ENCODE measurements at regions not wholly inside any gene's neighbourhood (a gene's known extent, or its start where the extent isn't known, plus 50 kb on each side); places are given as distances from the start of the nearest gene placed in this dataset.
"Not testable (repeated sequence)": the region's sequence is repeated elsewhere in the genome, so short reads cannot be mapped to it uniquely, and the experiment has no call there.

DNA sequence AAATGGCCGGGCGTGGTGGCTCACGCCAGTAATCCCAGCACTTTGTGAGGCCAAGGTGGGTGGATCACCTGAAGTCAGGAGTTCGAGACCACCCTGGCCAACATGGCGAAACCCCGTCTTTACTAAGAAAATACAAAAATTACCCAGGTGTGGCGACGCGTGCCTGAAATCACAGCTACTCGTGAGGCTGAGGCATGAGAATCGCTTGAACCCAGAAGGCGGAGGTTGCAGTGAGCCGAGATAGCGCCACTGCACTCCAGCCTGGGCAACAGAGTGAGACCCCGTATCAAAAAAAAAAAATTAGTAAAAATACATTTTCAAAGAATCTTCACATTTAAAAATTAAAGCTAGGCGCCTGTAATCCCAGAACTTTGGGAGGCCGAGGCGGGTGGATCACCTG, 125.6 kb upstream of the BTN3A2 start:
- DNase-seq; H3K27me3 Mint-ChIP-seq (ENCODE audit: low read depth); H3K4me3 Mint-ChIP-seq; H3K36me3 Mint-ChIP-seq (ENCODE audit: insufficient read depth); ATAC-seq; H3K9me3 Mint-ChIP-seq: not testable (repeated sequence)
- peaks cover 26% of the 10 kb centered on the region for H3K4me1 Mint-ChIP-seq (ENCODE audit: low read depth)

DNA sequence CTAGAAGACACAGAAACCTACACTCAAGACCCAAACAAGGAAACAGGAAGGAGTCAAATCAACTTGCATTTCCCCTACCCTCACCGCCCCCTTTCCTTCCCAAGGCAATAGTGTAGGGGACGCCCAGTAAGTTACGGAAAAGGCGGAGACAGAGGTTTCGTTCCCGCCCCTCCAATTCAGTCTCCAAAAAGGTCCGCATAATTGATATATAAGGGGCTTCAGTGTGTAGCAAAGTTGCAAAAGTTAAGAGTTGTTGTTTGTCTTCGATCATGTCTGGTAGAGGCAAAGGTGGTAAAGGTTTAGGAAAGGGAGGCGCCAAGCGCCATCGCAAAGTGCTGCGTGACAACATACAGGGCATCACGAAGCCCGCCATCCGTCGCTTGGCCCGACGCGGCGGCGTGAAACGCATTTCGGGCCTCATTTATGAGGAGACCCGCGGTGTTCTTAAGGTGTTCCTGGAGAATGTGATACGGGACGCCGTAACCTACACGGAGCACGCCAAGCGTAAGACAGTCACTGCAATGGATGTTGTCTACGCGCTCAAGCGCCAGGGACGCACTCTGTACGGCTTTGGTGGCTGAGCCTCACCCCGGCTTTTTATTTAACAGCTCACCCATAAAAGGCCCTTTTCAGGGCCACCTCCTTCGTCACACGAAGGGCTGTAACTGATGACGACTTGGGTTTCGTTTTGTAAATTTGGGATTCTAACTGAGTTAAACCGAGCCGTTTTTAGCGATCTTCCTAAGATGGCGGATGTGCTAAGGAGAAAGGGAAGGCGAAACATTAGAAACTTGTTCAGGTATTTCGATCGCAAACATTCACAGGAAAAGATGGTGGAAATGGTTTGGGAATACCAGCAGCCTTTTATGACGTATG, 124.6 kb upstream of the BTN3A2 start:
- DNase-seq (peak; percentile 44), ATAC-seq (peak; percentile 77 to 87)
- Mint-ChIP-seq H3K36me3 (ENCODE audit: insufficient read depth) (no peaks in the 10 kb centered on the region), H3K27me3 (ENCODE audit: low read depth) (no peaks in the 10 kb centered on the region), H3K4me1 (ENCODE audit: low read depth) (peaks cover 18% of the 10 kb centered on the region), H3K4me3 (peak overlapping the region; percentile 80), H3K9me3 (peaks cover 5% of the 10 kb centered on the region)

DNA sequence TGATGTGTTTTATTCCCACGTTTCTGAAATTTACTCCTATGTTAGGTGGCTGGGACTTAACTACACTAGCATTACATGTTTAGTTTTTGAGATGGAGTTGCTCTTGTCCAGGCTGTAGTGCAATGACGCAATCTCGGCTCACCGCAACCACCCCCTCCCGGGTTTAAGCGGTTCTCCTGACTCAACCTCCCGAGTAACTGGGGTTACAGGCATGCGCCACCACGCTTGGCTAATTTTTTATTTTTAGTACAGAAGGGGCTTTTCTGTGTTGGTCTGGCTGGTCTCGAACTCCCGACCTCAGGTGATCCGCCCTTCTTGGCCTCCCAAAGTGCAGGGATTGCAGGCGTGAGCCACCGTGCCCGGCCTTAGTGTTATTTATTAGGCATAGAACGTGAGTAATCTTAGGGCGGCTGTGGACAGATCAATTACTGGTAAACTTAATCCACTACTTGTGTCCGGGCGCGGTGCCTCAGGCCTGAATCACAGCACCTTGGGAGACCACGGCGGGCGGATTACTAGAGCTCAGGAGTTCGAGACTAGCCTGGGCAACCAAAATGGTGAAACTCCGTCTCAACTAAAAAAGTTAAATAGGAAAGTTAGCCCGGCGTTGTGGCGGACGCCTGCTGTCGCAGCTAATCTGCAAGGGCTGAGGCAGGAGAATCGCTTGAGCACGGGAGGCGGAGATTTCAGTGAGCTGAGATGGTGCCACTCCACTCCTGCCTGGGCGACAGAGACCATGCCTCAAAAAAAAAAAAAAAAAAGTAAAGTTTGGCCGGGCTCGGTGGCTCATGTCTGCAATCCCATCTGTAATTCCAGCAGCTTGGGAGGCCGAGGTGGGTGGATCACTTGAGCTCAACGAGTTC, 123.7 kb upstream of the BTN3A2 start:
- Mint-ChIP-seq H3K36me3 (ENCODE audit: insufficient read depth) (no peaks in the 10 kb centered on the region), H3K4me1 (ENCODE audit: low read depth) (peaks cover 14% of the 10 kb centered on the region), H3K27me3 (ENCODE audit: low read depth) (no peaks in the 10 kb centered on the region), H3K4me3 (peak overlapping the region; percentile 80), H3K9me3 (peaks cover 5% of the 10 kb centered on the region)
- ATAC-seq (peak; percentile 25 to 42), DNase-seq (peak; percentile 59)

DNA sequence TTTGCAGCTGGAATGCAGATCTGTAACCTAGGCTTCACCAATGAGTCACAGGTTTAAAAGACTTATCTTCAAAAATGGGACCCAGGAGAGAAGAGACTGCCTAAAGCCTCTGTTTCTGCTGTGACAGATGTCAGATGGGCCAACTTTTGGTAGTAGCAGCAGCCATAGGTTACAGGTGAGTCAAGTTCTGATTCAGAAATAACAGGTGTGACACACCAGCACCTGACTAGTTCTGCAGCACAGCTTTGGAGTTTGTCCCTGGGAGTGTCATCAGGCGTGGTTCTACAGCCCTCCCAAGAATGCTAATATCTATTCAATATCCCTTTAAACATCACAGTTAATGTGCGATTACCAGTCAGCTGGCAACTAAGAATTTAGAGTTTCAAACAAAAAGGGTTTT, 121.9 kb upstream of the BTN3A2 start:
- peaks cover 5% of the 10 kb centered on the region for H3K9me3 Mint-ChIP-seq
- H3K36me3 Mint-ChIP-seq (ENCODE audit: insufficient read depth): no peaks in the 10 kb centered on the region

DNA sequence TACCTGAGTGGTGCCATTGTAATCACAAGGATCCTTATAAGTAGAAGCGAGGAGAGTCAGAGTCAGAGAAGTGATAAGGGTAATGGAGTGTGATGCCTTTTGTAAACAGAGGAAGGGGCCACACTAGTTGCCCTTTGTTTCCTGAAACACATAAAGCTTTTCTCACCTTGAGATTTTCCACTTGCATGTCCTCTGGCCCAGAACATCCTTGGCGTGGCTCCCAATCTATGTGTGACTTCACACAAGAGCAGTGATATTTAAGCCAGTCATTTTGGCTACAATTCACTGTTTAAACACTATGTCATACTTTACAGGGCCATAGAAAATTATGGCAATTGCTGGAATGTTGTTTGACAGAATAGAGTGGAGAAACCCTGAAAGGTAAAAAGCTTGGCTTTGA, 121.2 kb upstream of the BTN3A2 start:
- Mint-ChIP-seq H3K9me3 (peaks cover 5% of the 10 kb centered on the region), H3K4me1 (ENCODE audit: low read depth) (peaks cover 16% of the 10 kb centered on the region), H3K27me3 (ENCODE audit: low read depth) (no peaks in the 10 kb centered on the region), H3K36me3 (ENCODE audit: insufficient read depth) (no peaks in the 10 kb centered on the region), H3K4me3 (no peak overlapping the region)
- no peak for DNase-seq
- ATAC-seq: no peak

More for the DNA sequence above, 121.9 kb upstream of the BTN3A2 start:
- H3K4me3 Mint-ChIP-seq: no peak overlapping the region
- peaks cover 14% of the 10 kb centered on the region for H3K4me1 Mint-ChIP-seq (ENCODE audit: low read depth)
- DNase-seq (no peak), ATAC-seq (no peak)
- no peaks in the 10 kb centered on the region for H3K27me3 Mint-ChIP-seq (ENCODE audit: low read depth)

DNA sequence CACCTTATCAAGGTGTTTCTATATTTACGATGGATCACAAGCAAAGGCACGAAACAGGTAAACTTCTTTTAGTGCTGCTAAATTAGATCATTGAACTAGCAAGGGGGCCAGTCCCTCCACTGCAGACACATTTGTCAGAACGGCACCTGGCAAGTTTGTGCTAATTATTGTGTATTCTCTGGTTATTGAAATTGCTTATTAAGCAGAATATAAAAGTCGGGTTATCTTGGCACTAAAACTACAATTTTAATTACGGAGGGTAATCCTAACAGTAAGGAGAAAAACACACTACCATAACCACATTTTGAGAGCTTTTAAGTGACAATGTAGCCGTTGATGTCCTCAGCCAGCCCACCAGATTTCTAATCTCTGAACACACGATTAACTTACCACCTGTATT, 118.9 kb upstream of the BTN3A2 start:
- H3K27me3 Mint-ChIP-seq (ENCODE audit: low read depth): no peaks in the 10 kb centered on the region
- H3K9me3 Mint-ChIP-seq: no peaks in the 10 kb centered on the region
- peaks cover 20% of the 10 kb centered on the region for H3K4me1 Mint-ChIP-seq (ENCODE audit: low read depth)
- no peaks in the 10 kb centered on the region for H3K36me3 Mint-ChIP-seq (ENCODE audit: insufficient read depth)
- DNase-seq (no peak), ATAC-seq (no peak)
- H3K4me3 Mint-ChIP-seq: no peak overlapping the region

DNA sequence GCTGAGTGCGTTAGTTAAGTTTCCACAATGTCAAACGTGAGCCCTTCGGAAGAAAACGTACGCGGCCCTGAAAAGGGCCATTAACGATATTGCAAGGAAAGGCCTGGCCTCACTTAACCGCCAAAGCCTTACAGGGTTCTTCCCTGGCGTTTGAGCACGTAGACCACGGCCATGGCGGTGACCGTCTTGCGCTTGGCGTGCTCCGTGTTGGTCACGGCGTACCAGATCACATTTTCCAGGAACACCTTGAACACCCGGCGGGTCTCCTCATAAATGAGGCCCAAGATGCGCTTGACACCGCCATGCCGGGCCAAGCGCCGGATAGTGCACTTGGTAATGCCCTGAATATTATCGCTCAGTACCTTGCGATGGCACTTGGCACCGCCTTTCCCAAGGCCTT, 118.4 kb upstream of the BTN3A2 start:
- H3K36me3 Mint-ChIP-seq (ENCODE audit: insufficient read depth): no peaks in the 10 kb centered on the region
- ATAC-seq: no peak
- H3K4me1 Mint-ChIP-seq (ENCODE audit: low read depth): peaks cover 21% of the 10 kb centered on the region
- no peak overlapping the region for H3K4me3 Mint-ChIP-seq
- no peak for DNase-seq
- no peaks in the 10 kb centered on the region for H3K27me3 Mint-ChIP-seq (ENCODE audit: low read depth)
- H3K9me3 Mint-ChIP-seq: no peaks in the 10 kb centered on the region

DNA sequence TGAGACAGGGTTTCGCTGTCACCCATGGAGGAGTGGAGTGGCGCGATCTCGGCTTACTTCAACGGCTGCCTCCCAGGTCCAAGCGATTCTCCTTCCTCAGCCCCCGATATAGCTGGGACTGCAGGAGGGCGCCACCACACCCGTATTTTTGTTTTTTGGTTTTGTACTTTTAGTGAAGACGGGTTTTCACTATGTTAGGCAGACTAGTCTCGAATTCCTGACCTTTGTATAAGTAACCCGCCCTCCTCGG, 115.4 kb upstream of the BTN3A2 start:
- peaks cover 39% of the 10 kb centered on the region for H3K4me1 Mint-ChIP-seq (ENCODE audit: low read depth)
- DNase-seq (no peak), ATAC-seq (peak; percentile 39 to 48)
- no peaks in the 10 kb centered on the region for H3K9me3 Mint-ChIP-seq
- peak overlapping the region; percentile 89 for H3K4me3 Mint-ChIP-seq
- no peaks in the 10 kb centered on the region for H3K27me3 Mint-ChIP-seq (ENCODE audit: low read depth)
- H3K36me3 Mint-ChIP-seq (ENCODE audit: insufficient read depth): no peaks in the 10 kb centered on the region

DNA sequence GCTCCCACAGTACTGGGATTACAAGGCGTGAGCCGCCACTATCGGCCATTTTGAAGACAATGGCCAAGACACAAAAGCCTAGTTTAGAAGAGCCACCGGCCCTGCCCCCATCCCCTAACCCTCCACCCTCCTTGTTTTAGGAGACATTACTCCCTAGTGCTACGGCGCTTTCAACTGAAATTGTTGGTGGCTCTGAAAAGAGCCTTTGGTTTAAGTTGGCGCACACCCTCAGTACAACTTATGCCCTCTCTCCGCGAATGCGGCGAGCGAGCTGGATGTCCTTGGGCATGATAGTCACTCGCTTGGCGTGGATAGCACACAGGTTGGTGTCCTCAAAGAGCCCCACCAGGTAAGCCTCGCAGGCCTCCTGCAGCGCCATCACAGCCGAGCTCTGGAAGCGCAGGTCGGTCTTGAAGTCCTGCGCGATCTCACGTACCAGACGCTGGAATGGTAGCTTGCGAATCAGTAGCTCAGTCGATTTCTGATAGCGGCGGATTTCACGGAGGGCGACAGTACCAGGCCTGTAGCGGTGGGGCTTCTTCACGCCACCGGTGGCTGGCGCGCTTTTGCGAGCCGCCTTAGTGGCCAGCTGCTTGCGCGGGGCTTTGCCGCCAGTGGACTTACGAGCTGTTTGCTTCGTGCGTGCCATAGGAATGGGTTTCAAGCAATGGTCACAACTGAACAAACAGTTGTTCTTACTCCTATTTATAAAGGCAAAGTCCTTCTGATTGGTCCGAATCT, 114.9 kb upstream of the BTN3A2 start:
- H3K36me3 Mint-ChIP-seq (ENCODE audit: insufficient read depth): no peaks in the 10 kb centered on the region
- ATAC-seq: peak; percentile 68
- no peaks in the 10 kb centered on the region for H3K27me3 Mint-ChIP-seq (ENCODE audit: low read depth)
- H3K4me1 Mint-ChIP-seq (ENCODE audit: low read depth): peaks cover 39% of the 10 kb centered on the region
- peak overlapping the region; percentile 89 for H3K4me3 Mint-ChIP-seq
- DNase-seq: peak; percentile 54
- H3K9me3 Mint-ChIP-seq: no peaks in the 10 kb centered on the region

DNA sequence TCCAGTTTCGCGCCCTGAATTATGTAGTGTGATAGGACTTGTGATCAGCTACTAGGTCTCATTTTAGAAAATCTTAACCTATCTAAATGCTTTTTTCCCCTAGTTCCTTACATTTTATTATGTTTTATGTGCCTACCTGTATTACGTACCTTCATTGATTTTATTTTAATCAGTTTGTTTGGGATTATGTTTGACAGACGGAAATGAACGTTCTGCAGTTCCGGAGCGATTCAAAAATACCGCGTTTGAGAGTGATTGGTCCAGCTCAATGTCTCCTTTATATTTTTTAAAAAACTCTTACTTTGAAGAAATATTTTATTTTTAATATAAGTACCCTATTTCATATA, 114.3 kb upstream of the BTN3A2 start:
- H3K36me3 Mint-ChIP-seq (ENCODE audit: insufficient read depth): no peaks in the 10 kb centered on the region
- peak overlapping the region; percentile 89 for H3K4me3 Mint-ChIP-seq
- DNase-seq (peak; percentile 15), ATAC-seq (peak in 1 of 2 donors; percentile 5)
- H3K4me1 Mint-ChIP-seq (ENCODE audit: low read depth): peaks cover 39% of the 10 kb centered on the region
- no peaks in the 10 kb centered on the region for H3K27me3 Mint-ChIP-seq (ENCODE audit: low read depth)
- no peaks in the 10 kb centered on the region for H3K9me3 Mint-ChIP-seq

DNA sequence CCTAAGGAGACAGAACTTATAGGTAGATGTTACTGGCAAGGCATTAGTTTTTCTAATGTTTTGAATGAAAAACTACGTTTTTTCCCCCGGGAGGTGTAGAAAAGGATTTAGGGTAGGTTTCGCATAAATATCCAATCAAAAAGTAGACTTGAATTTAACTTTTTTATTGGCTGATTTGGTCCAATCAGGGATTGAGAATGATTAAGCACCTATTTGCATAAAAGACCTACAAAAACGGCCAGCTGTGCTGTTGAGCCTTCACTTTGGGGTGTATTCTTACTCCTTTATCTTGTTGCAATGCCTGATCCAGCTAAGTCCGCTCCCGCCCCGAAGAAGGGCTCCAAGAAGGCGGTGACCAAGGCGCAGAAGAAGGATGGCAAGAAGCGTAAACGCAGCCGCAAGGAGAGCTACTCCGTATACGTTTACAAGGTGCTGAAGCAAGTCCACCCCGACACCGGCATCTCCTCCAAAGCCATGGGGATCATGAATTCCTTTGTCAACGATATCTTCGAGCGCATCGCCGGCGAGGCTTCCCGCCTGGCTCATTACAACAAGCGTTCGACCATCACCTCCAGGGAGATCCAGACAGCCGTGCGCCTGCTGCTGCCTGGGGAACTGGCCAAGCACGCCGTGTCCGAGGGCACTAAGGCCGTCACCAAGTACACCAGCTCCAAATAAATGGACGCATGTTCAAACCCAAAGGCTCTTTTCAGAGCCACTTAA, 113.5 kb upstream of the BTN3A2 start:
- H3K4me3 Mint-ChIP-seq: peak overlapping the region; percentile 89
- ATAC-seq (peak; percentile 41 to 54), DNase-seq (peak; percentile 27)
- H3K4me1 Mint-ChIP-seq (ENCODE audit: low read depth): peaks cover 39% of the 10 kb centered on the region
- no peaks in the 10 kb centered on the region for H3K9me3 Mint-ChIP-seq
- H3K36me3 Mint-ChIP-seq (ENCODE audit: insufficient read depth): no peaks in the 10 kb centered on the region
- no peaks in the 10 kb centered on the region for H3K27me3 Mint-ChIP-seq (ENCODE audit: low read depth)

DNA sequence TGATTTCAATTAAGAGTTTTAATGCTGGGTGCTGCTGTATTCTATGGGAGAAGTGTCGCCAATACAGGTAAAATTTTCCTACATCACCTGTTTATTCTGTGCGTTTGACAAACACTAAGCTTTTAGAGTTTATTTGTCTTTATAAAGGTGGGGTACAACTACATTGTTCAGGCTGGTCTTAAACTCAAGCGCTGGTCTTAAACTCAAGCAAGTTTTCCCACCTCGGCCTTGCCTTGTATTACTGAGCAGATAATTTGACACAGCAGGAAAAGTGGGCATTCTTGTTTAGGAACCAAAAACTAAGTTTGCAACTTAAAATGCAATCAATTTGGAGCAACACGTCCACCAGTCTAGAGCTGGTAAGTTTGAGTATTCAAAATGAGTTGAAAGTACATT, 112.9 kb upstream of the BTN3A2 start:
- no peak for ATAC-seq
- no peak for DNase-seq
- Mint-ChIP-seq H3K4me1 (ENCODE audit: low read depth) (peaks cover 39% of the 10 kb centered on the region), H3K36me3 (ENCODE audit: insufficient read depth) (no peaks in the 10 kb centered on the region), H3K9me3 (no peaks in the 10 kb centered on the region), H3K4me3 (peak overlapping the region; percentile 89), H3K27me3 (ENCODE audit: low read depth) (no peaks in the 10 kb centered on the region)

DNA sequence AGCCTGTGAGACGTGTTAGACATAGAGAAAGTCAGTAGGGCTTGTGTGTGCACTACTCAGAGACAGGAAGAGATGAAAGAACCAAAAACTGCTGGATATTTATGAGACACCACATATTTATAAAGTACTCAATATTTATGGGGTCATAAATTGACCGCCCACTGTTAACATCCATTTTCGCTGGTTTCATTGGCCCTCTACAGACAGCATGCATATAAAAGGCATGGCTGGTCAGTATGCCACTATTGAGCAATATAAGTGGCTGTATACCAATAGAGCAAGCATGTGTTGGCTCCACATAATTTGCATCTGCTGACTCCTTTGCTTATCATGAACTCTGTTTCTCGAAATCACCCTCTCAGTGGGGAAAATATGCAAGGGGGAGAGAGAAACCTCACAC, 110.3 kb upstream of the BTN3A2 start:
- ATAC-seq (no peak), DNase-seq (no peak)
- Mint-ChIP-seq H3K4me3 (no peak overlapping the region), H3K4me1 (ENCODE audit: low read depth) (peaks cover 32% of the 10 kb centered on the region), H3K27me3 (ENCODE audit: low read depth) (no peaks in the 10 kb centered on the region), H3K9me3 (no peaks in the 10 kb centered on the region), H3K36me3 (ENCODE audit: insufficient read depth) (no peaks in the 10 kb centered on the region)

DNA sequence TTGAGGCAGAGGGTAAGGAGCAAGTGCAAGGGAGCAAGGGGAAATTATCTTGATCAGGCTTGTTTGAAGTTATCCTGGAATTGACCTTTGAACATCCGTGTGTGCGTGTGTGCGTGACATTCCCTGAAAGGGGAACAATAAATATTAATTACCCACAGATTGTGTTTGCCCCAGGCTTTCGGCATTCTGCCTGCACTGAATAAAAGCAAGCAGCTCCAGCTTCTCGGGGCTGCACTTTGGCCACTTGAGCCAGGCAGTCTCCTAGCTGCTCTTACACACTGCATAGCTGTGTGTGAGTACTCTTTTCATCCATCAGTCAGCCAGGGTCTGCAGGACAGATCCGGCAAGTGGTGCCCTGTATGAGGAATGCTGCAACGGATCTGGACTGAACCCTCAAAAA, 107.7 kb upstream of the BTN3A2 start:
- DNase-seq (no peak), ATAC-seq (no peak)
- Mint-ChIP-seq H3K27me3 (ENCODE audit: low read depth) (no peaks in the 10 kb centered on the region), H3K9me3 (no peaks in the 10 kb centered on the region), H3K36me3 (ENCODE audit: insufficient read depth) (no peaks in the 10 kb centered on the region), H3K4me3 (no peak overlapping the region), H3K4me1 (ENCODE audit: low read depth) (peaks cover 13% of the 10 kb centered on the region)
